HG02884 (cell line): ENCODE measurements at regions not wholly inside any gene's neighbourhood (a gene's known extent, or its start where the extent isn't known, plus 50 kb on each side); places are given as distances from the start of the nearest gene placed in this dataset.
A peak's percentile ranks its signal among the peaks of the same experiment; 100 is the strongest.
"Not testable (repeated sequence)": the region's sequence is repeated elsewhere in the genome, so short reads cannot be mapped to it uniquely, and the experiment has no call there.

Experiments used
- ATAC-seq: cut with Tn5 transposase; IDR thresholded peaks from one replicate; pipeline ENCODE4 v1.9.1; 2021; ENCODE audit warnings: mild to moderate bottlenecking, moderate library complexity; ENCODE audit not compliant: unreplicated experiment

DNA sequence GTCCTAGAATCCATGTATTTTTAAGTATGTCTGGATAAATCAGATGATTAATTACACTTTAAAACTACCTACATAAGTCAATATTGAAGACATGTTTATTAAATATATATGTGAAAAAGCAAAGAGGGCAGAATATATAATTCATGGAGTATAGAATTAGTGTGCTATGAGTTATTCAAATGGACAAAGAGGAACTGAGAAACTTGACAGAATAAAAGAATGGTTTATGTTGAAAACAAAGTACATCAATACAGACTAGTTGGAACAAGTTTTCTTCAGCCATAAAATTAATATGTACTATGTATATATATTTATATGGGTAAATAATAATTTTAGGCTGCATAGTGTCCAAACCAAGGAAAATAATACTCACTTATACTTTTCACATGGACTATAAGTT is 173.5 kb downstream of the NPFFR2 start:
- ATAC-seq: no peak

GRCh38 chr4:72205831-72206230 is 174.0 kb downstream of the NPFFR2 start:
- ATAC-seq: no peak

GRCh38 chr4:72207196-72207595 is 175.4 kb downstream of the NPFFR2 start:
- ATAC-seq: no peak

- ATAC-seq: no peak
These were observed 176.7 kb downstream of the NPFFR2 start for GRCh38 chr4:72208421-72209075.

GRCh38 chr4:72209600-72209999 is 177.8 kb downstream of the NPFFR2 start:
- ATAC-seq: peak; percentile 56

DNA sequence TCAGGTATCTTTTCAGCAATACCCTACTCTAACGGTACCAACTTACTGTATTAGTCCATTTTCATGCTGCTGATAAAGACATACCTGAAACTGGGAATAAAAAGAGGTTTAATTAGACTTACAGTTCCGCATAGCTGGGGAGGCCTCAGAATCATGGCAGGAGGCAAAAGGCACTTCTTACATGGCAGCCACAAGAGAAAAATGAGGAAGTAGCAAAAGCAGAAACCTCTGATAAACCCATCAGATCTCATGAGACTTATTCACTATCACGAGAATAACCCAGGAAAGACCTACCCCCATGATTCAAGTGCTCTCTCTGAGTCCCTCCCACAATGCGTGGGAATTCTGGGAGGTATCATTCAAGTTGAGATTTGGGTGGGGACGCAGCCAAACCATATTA is 182.0 kb downstream of the NPFFR2 start:
- ATAC-seq: not testable (repeated sequence)

GRCh38 chr4:72215198-72215597 is 183.4 kb downstream of the NPFFR2 start:
- no peak for ATAC-seq

DNA sequence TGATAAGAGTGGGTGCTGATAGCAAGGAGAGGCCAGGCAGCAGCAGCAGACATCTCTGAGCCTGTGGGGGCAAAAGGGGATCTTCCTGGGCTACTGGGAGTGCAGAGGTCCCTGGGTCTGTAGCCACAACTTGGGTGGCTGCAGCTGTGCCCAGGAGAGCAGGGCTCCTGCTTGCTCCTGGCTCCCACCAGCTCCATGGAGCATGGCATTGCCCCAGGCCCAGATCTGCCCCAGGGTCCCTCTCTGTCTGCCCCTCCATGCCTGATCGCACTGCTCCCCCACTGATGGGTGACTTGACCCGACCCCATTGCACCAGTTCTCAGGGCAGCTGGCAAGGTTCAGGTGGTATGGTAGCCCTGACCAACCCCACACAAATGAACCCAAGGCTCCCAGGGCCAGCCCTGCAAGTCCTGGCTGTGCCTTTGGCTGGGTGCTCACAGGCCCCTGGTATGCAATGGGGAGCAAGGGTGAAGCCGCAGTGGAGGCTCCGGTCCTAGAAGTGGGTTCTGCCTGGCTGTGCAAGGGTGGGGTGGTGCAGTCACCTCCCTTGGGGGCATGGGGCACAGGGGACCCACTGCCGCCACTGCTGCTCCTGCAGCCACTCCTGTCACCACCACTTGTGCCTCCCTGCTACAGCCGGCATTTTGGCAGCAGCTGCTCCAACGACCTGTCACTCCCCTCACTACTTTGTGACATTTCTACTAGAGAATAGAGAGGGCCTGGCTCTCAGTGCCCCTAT is 184.9 kb downstream of the NPFFR2 start:
- ATAC-seq: no peak

DNA sequence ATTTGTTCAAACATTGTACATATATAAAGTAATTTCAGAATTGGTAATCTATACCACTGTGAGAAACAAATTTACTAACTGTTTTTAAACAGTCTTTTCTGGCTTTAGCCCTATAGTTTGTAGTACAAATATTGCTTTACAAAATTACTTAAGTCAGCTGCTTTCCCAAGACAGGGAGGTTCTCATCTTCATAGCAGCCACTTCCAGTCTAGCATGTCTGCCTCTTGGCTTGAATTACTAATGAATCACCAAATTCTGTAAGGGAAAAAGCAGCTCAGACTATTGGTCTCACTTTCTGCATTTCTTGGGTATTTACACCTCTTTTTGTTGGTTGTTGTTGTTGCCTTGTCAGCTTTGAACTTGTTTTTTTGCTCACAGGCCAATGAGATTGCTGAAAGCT is 187.2 kb downstream of the NPFFR2 start:
- ATAC-seq: no peak
